PFSK-1 (cell line): ENCODE measurements at regions not wholly inside any gene's neighbourhood (a gene's known extent, or its start where the extent isn't known, plus 50 kb on each side); places are given as distances from the start of the nearest gene placed in this dataset.

Experiments used
- FOXP2 ChIP-seq: optimal IDR thresholded peaks from 2 replicates; pipeline ENCODE3; 2011; ENCODE audit warnings: borderline replicate concordance, control low read depth, inconsistent platforms; ENCODE audit not compliant: insufficient read depth; ENCODE audit errors: extremely low read length, extremely low read depth
- POLR2AphosphoS5 ChIP-seq: IDR thresholded peaks from 2 replicates; pipeline ENCODE4 v1.6.1; 2012; ENCODE audit warnings: low read depth, mild to moderate bottlenecking, control low read depth, low read length, moderate library complexity
- SIN3A ChIP-seq: IDR thresholded peaks from 2 replicates; pipeline ENCODE4 v1.6.1; 2012; ENCODE audit warnings: mild to moderate bottlenecking, low read length, moderate library complexity, borderline replicate concordance; ENCODE audit not compliant: insufficient read depth
- TAF1 ChIP-seq: IDR thresholded peaks from 2 replicates; pipeline ENCODE4 v1.6.1; 2012; ENCODE audit warnings: low read length, control low read depth, borderline replicate concordance; ENCODE audit not compliant: insufficient read depth

DNA sequence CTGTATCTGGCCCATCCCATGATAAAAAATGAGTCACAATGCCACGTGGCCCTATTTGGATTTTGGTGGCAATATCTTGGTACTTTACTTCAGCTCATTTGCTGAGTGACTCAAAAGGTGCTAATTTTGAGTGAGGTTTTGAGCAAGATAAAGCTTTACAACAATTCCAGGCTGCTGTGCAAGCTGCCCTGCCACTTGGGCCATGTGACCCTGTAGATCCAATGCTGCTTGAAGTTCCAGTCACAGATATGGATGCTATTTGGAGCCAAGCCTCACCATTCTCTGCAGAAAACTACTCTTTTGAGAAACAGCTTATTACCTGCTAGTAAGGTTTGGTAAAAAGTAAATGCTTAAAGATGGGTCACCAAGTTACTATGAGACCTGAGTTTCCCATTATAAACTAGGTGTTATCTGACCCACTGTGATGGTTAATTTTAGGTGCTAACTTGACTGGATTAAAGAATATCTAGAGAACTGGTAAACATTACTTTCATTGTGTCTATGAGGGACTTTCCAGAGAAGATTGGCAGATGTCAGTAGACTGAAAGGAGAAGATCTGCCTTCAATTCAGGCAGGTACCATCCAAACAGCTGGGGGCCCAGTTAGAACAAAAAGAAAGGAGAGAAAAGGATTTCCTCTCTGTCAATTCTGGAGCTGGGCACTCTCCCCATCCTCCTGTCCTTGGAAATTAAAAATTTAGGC, 1083.9 kb downstream of the DIPK2A start:
- TF ChIP-seq POLR2AphosphoS5 (no peak), TAF1 (no peak), SIN3A (no peak), FOXP2 (no peak)
